Motor neuron (in vitro differentiated cells): ENCODE measurements at regions not wholly inside any gene's neighbourhood (a gene's known extent, or its start where the extent isn't known, plus 50 kb on each side); places are given as distances from the start of the nearest gene placed in this dataset.

Experiments
- ATAC-seq, 8 experiments: fragments of 200-7000 bp; cut with Tn5 transposase; replicated peaks in 6 of 8; 2 replicates each; pipeline ENCODE4 v1.8.0; 2021; ENCODE audit warnings: mild to moderate bottlenecking in 8 of 8, moderate library complexity in 8 of 8
- H3K27ac ChIP-seq, 2 donors: fragments of 250-450 bp; sonication (Bioruptor Pico); 2 replicates each; pipeline ENCODE4 v1.9.0; 2021; ENCODE audit warnings: antibody characterized with exemption in 2 of 2, mild to moderate bottlenecking in 2 of 2, moderate library complexity in 1 of 2
- H3K4me1 ChIP-seq, 2 donors: fragments of 250-450 bp; sonication (Bioruptor Pico); replicated peaks in 1 of 2; 2 replicates each; pipeline ENCODE4 v1.6.1; 2021; ENCODE audit warnings: antibody characterized with exemption in 2 of 2, mild to moderate bottlenecking in 2 of 2, moderate library complexity in 1 of 2
- H3K4me3 ChIP-seq, 5 donors: fragments of 250-450 bp; sonication (Bioruptor Pico); 2 replicates each; pipeline ENCODE4 v1.9.0; 2021; ENCODE audit warnings: antibody characterized with exemption in 5 of 5, mild to moderate bottlenecking in 5 of 5, moderate library complexity in 4 of 5
- WGBS, 10 experiments: fragments of 450-650 bp; shearing (Covaris generic); methylation state at CpG; one replicate each; pipeline ENCODE4 v1.0.0; 2022; 5-methylcytosine and 5-hydroxymethylcytosine counted together
- in situ Hi-C, 9 experiments: fragments of 400-800 bp; cut with MboI; loops; one replicate each; pipeline ENCODE4 v1.15.0; 2021; ENCODE audit warnings: low sequenced_read_pairs in 9 of 9, low pct_unique_long_range_greater_than_20kb in 2 of 9; ENCODE audit not compliant: unreplicated experiment in 9 of 9

- WGBS, 10 experiments: 56 to 100% (median 91%) methylated on average over 1 to 5 of the region's 5 CpGs
- Histone ChIP-seq H3K27ac (no peak overlapping the region), H3K4me1 (peaks cover 11 to 17% of the 10 kb centered on the region in 2 donors), H3K4me3 (no peak overlapping the region)
- ATAC-seq: no peak
- in situ Hi-C loops: no loop called here
Measured at GRCh38 chr1:62917314-62917713, 133.4 kb downstream of the ATG4C start.

- 3 to 80% (median 48%) methylated on average over 1 to 10 of the region's 10 CpGs; no CpG with 5 or more reads in 2 of the 10 experiments for WGBS, 10 experiments
- H3K4me3 ChIP-seq: no peak overlapping the region
- ATAC-seq: no peak
- in situ Hi-C loops: no loop called here
- peaks cover 11 to 17% of the 10 kb centered on the region in 2 donors for H3K4me1 ChIP-seq
- H3K27ac ChIP-seq: no peak overlapping the region
Measured at GRCh38 chr1:62917805-62918204, 133.9 kb downstream of the ATG4C start.

- Histone ChIP-seq H3K4me1 (peaks cover 11 to 17% of the 10 kb centered on the region in 2 donors), H3K4me3 (no peak overlapping the region), H3K27ac (no peak overlapping the region)
- ATAC-seq: peak in 5 of 8 experiments; percentile 11 to 53 (median 32)
- 40 to 72% (median 58%) methylated on average over 2 to 3 of the region's 3 CpGs; no CpG with 5 or more reads in 2 of the 10 experiments for WGBS, 10 experiments
- in situ Hi-C loops: no loop called here
Measured at GRCh38 chr1:62918700-62919099, 134.8 kb downstream of the ATG4C start.

- WGBS, 10 experiments: 0 to 83% (median 50%) methylated on average over 1 of the region's 1 CpG; no CpG with 5 or more reads in 3 of the 10 experiments
Measured at GRCh38 chr1:62922006-62922405, 138.1 kb downstream of the ATG4C start.

GRCh38 chr1:62924983-62925790 is 141.3 kb downstream of the ATG4C start:
- no peak overlapping the region for H3K27ac ChIP-seq
- in situ Hi-C loops: no loop called here
- H3K4me1 ChIP-seq: no peaks in the 10 kb centered on the region
- 25 to 89% (median 66%) methylated on average over 3 to 7 of the region's 7 CpGs; no CpG with 5 or more reads in 2 of the 10 experiments for WGBS, 10 experiments
- ATAC-seq: no peak
- H3K4me3 ChIP-seq: no peak overlapping the region

More at GRCh38 chr1:62922006-62922405, 138.1 kb downstream of the ATG4C start:
- in situ Hi-C loops: no loop called here
- Histone ChIP-seq H3K27ac (no peak overlapping the region), H3K4me1 (peaks cover 11 to 17% of the 10 kb centered on the region in 2 donors), H3K4me3 (no peak overlapping the region)
- ATAC-seq: no peak

- in situ Hi-C loops: no loop called here
- no peaks in the 10 kb centered on the region for H3K4me1 ChIP-seq
- no peak for ATAC-seq
- WGBS, 10 experiments: 13 to 100% (median 91%) methylated on average over 1 to 4 of the region's 4 CpGs; no CpG with 5 or more reads in 1 of the 10 experiments
- no peak overlapping the region for H3K27ac ChIP-seq
- no peak overlapping the region for H3K4me3 ChIP-seq
Measured at GRCh38 chr1:62926681-62927252, 142.8 kb downstream of the ATG4C start.

GRCh38 chr1:62928885-62929284 is 145.0 kb downstream of the ATG4C start:
- no peak for ATAC-seq
- Histone ChIP-seq H3K4me3 (no peak overlapping the region), H3K27ac (no peak overlapping the region), H3K4me1 (no peaks in the 10 kb centered on the region)
- WGBS, 10 experiments: 10 to 98% (median 91%) methylated on average over 1 to 4 of the region's 4 CpGs; no CpG with 5 or more reads in 1 of the 10 experiments
- in situ Hi-C loops: no loop called here

GRCh38 chr1:62937634-62938296 is 153.8 kb downstream of the ATG4C start:
- WGBS, 10 experiments: 11 to 100% (median 56%) methylated on average over 1 to 6 of the region's 6 CpGs
- Histone ChIP-seq H3K27ac (no peak overlapping the region), H3K4me3 (no peak overlapping the region), H3K4me1 (peaks cover 0 to 5% of the 10 kb centered on the region in 2 donors)
- peak in 3 of 8 experiments; percentile 56 to 80 (median 79) for ATAC-seq
- in situ Hi-C loops: no loop called here

GRCh38 chr1:62941780-62942179 is 157.8 kb downstream of the ATG4C start:
- Histone ChIP-seq H3K4me1 (peaks cover 0 to 5% of the 10 kb centered on the region in 2 donors), H3K4me3 (no peak overlapping the region), H3K27ac (no peak overlapping the region)
- ATAC-seq: no peak
- WGBS, 10 experiments: 17 to 100% (median 87%) methylated on average over 1 to 2 of the region's 2 CpGs; no CpG with 5 or more reads in 3 of the 10 experiments
- in situ Hi-C loops: no loop called here

- peaks cover under 1 to 5% of the 10 kb centered on the region in 2 donors for H3K4me1 ChIP-seq
- WGBS, 10 experiments: 14 to 94% (median 75%) methylated on average over 1 to 5 of the region's 5 CpGs
- no peak overlapping the region for H3K4me3 ChIP-seq
- ATAC-seq: no peak
- H3K27ac ChIP-seq: no peak overlapping the region
- in situ Hi-C loops: no loop called here
Measured at GRCh38 chr1:62946511-62946910, 162.6 kb downstream of the ATG4C start.

GRCh38 chr1:62951428-62951827 is 167.5 kb downstream of the ATG4C start:
- in situ Hi-C loops: no loop called here
- H3K27ac ChIP-seq: no peak overlapping the region
- H3K4me3 ChIP-seq: no peak overlapping the region
- 0 to 73% (median 53%) methylated on average over 2 to 3 of the region's 3 CpGs; no CpG with 5 or more reads in 1 of the 10 experiments for WGBS, 10 experiments
- peak in 5 of 8 experiments; percentile 49 to 90 (median 79) for ATAC-seq
- H3K4me1 ChIP-seq: peaks cover 10 to 12% of the 10 kb centered on the region in 2 donors

GRCh38 chr1:62952596-62952995 is 168.7 kb downstream of the ATG4C start:
- Histone ChIP-seq H3K4me1 (peaks cover 10 to 12% of the 10 kb centered on the region in 2 donors), H3K4me3 (no peak overlapping the region), H3K27ac (no peak overlapping the region)
- WGBS, 10 experiments: 31 to 100% (median 100%) methylated on average over 1 of the region's 1 CpG; no CpG with 5 or more reads in 4 of the 10 experiments
- ATAC-seq: no peak
- in situ Hi-C loops: no loop called here

GRCh38 chr1:62953633-62954032 is 169.7 kb downstream of the ATG4C start:
- Histone ChIP-seq H3K4me1 (peaks cover 10 to 12% of the 10 kb centered on the region in 2 donors), H3K27ac (no peak overlapping the region), H3K4me3 (no peak overlapping the region)
- 0 to 86% (median 37%) methylated on average over 1 to 6 of the region's 6 CpGs; no CpG with 5 or more reads in 3 of the 10 experiments for WGBS, 10 experiments
- in situ Hi-C loops: no loop called here
- ATAC-seq: no peak
